MM.1S (cell line): ENCODE measurements at regions not wholly inside any gene's neighbourhood (a gene's known extent, or its start where the extent isn't known, plus 50 kb on each side); places are given as distances from the start of the nearest gene placed in this dataset.

Source experiments
- DNase-seq: peaks from one replicate; pipeline ENCODE4 v3.0.0-alpha.2; 2015
- H2AFZ ChIP-seq: fragments of 300-600 bp; sonication (generic); 2 replicates; pipeline ENCODE4 v1.6.0; 2016; ENCODE audit warnings: antibody characterized with exemption, low read length
- H3F3A ChIP-seq: fragments of 300-600 bp; sonication (generic); 2 replicates; pipeline ENCODE4 v1.6.1; 2016; ENCODE audit warnings: mild to moderate bottlenecking, antibody characterized with exemption, low read length, moderate library complexity, mixed read lengths; ENCODE audit not compliant: insufficient read depth
- H3K27ac ChIP-seq: fragments of 300-600 bp; sonication (generic); 2 replicates; pipeline ENCODE4 v1.5.1; 2016; ENCODE audit warnings: mild to moderate bottlenecking, low read length
- H3K27me3 ChIP-seq: fragments of 300-600 bp; sonication (generic); replicated peaks from 2 replicates; pipeline ENCODE4 v1.6.0; 2016; ENCODE audit warnings: low read length; ENCODE audit not compliant: insufficient read depth
- H3K36me3 ChIP-seq: fragments of 300-600 bp; sonication (generic); replicated peaks from 2 replicates; pipeline ENCODE4 v1.6.1; 2016; ENCODE audit warnings: mild to moderate bottlenecking, low read length, mixed read lengths; ENCODE audit not compliant: insufficient read depth
- H3K4me1 ChIP-seq: fragments of 300-600 bp; sonication (generic); 2 replicates; pipeline ENCODE4 v1.6.1; 2016; ENCODE audit warnings: low read length, mixed read lengths
- H3K4me2 ChIP-seq: fragments of 300-600 bp; sonication (generic); 2 replicates; pipeline ENCODE4 v1.6.0; 2016; ENCODE audit warnings: low read depth, low read length
- H3K4me3 ChIP-seq: fragments of 300-600 bp; sonication (generic); 2 replicates; pipeline ENCODE4 v1.5.1; 2016; ENCODE audit warnings: low read length, mixed read lengths
- H3K79me2 ChIP-seq: fragments of 300-600 bp; sonication (generic); 2 replicates; pipeline ENCODE4 v1.6.1; 2016; ENCODE audit warnings: mixed run types, low read length, mixed read lengths
- H3K9ac ChIP-seq: fragments of 300-600 bp; sonication (generic); 2 replicates; pipeline ENCODE4 v1.6.1; 2016; ENCODE audit warnings: low read length, mixed read lengths
- H3K9me2 ChIP-seq: fragments of 300-600 bp; sonication (generic); replicated peaks from 2 replicates; pipeline ENCODE4 v1.6.1; 2016; ENCODE audit warnings: mild to moderate bottlenecking, low read length, mixed read lengths; ENCODE audit not compliant: insufficient read depth
- H3K9me3 ChIP-seq: fragments of 300-600 bp; sonication (generic); replicated peaks from 2 replicates; pipeline ENCODE4 v1.6.1; 2016; ENCODE audit warnings: mild to moderate bottlenecking, low read length, mixed read lengths; ENCODE audit not compliant: insufficient read depth
- H4K20me1 ChIP-seq: fragments of 300-600 bp; sonication (generic); 2 replicates; pipeline ENCODE4 v1.6.1; 2016; ENCODE audit warnings: mild to moderate bottlenecking, low read length, moderate library complexity, mixed read lengths; ENCODE audit not compliant: insufficient read depth
- EZH2 ChIP-seq: fragments of 300-600 bp; sonication (generic); optimal IDR thresholded peaks from 2 replicates; pipeline ENCODE3; 2017; ENCODE audit warnings: low read depth, mild to moderate bottlenecking, antibody characterized with exemption, low read length, mixed read lengths
- EZH2phosphoT487 ChIP-seq: fragments of 300-600 bp; sonication (generic); IDR thresholded peaks from 2 replicates; pipeline ENCODE4 v1.6.1; 2018; ENCODE audit warnings: antibody characterized with exemption, low read length
- TF ChIP-seq, protein P1 (sequence below): fragments of 300-600 bp; sonication (generic); IDR thresholded peaks from 2 replicates; pipeline ENCODE4 v1.5.1; 2016; ENCODE audit warnings: antibody characterized with exemption, low read length, mixed read lengths

DNA sequence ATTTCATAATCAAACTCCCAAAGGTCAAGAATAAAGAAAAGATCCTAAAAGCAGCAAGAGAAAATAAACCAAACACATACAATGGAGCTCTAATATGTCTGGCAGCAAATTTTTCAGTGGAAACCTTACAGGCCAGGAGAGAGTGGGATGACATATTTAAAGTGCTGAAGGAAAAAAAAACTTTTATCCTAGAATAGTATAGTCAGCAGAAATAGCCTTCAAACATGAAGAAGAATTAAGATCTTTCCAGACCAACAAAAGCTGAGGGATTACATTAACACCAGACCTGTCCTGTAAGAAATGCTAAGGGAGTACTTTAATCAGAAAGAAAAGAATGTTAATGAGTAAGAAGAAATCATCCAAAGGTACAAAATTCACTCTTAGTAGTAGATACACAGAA, 215.7 kb upstream of the IGF1 start:
- Histone ChIP-seq H3K27me3 (no peaks in the 10 kb centered on the region), H3K4me2 (no peak overlapping the region), H3K79me2 (no peaks in the 10 kb centered on the region), H3K4me1 (no peaks in the 10 kb centered on the region), H3K9me3 (no peaks in the 10 kb centered on the region), H3K9me2 (no peaks in the 10 kb centered on the region), H4K20me1 (no peaks in the 10 kb centered on the region), H3K27ac (no peak overlapping the region), H2AFZ (no peak overlapping the region), H3F3A (no peaks in the 10 kb centered on the region), H3K9ac (no peak overlapping the region), H3K36me3 (no peaks in the 10 kb centered on the region), H3K4me3 (no peak overlapping the region)
- no peak for DNase-seq
- no peak for TF ChIP-seq EZH2
- TF ChIP-seq, protein P1, sequence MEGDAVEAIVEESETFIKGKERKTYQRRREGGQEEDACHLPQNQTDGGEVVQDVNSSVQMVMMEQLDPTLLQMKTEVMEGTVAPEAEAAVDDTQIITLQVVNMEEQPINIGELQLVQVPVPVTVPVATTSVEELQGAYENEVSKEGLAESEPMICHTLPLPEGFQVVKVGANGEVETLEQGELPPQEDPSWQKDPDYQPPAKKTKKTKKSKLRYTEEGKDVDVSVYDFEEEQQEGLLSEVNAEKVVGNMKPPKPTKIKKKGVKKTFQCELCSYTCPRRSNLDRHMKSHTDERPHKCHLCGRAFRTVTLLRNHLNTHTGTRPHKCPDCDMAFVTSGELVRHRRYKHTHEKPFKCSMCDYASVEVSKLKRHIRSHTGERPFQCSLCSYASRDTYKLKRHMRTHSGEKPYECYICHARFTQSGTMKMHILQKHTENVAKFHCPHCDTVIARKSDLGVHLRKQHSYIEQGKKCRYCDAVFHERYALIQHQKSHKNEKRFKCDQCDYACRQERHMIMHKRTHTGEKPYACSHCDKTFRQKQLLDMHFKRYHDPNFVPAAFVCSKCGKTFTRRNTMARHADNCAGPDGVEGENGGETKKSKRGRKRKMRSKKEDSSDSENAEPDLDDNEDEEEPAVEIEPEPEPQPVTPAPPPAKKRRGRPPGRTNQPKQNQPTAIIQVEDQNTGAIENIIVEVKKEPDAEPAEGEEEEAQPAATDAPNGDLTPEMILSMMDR = no peak
- no peak for TF ChIP-seq EZH2phosphoT487

DNA sequence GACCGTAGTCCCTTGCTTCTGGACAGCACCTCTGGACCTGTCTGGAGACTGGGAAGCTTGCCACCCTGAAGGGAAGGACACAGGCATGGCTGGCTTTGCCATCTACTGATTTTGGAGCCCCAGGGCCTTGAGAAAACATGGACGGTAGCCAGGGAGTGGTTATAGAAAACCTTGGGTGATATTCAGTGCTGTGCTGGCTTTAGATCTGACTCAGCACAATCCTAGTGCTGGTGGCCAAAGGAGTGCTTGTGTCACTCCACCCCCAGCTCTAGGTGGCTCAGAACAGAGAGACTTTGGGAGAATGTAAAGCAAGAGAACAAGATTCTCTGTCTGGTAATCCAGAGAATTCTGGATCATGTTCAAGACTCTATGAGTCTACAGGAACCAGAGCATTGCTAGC, 214.5 kb upstream of the IGF1 start:
- Histone ChIP-seq H3K4me2 (no peak overlapping the region), H3K79me2 (no peaks in the 10 kb centered on the region), H2AFZ (no peak overlapping the region), H3F3A (no peaks in the 10 kb centered on the region), H3K9ac (no peak overlapping the region), H3K27me3 (no peaks in the 10 kb centered on the region), H3K36me3 (no peaks in the 10 kb centered on the region), H3K4me1 (no peaks in the 10 kb centered on the region), H3K9me2 (no peaks in the 10 kb centered on the region), H4K20me1 (no peaks in the 10 kb centered on the region), H3K9me3 (no peaks in the 10 kb centered on the region), H3K4me3 (no peak overlapping the region), H3K27ac (no peak overlapping the region)
- TF ChIP-seq EZH2phosphoT487 = no peak
- TF ChIP-seq, protein P1 = no peak
- no peak for TF ChIP-seq EZH2
- no peak for DNase-seq

DNA sequence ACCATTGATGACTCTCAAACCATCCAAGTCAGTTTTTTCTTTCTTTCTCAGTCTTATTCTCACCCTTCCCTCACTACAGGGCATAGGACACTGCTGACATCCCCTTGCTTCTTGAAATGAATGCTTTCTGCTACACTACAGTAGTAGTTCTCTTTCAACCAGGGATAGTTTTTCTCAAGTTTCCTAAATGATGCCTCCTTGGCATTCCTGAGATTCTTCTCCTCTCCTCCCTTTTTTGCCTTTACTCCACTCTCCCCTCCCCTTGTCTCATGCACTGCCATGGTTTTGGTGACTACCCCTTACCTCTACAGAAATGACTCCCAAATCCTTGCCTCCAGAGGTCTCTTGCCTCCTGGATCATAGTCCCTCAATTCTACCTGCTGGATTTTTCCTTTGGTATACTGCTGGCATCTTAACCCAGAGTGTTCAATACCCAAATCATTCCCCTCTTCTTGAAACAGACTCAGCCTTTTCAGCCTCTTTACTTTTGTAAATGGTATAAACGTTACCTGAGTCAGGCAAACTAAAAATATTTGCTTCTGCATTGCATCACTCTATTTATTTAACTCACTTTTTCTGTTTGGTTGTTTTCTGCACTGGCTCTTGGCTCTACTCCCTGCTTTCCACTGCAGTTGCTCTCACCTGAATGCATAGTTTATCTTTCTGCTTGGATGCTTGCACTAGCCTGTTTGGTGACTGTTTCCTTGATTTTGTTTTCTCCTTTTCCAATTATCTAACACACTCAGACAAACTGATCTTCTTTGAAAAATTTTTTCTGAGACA, 211.6 kb upstream of the IGF1 start:
- H3K9me3 ChIP-seq = no peaks in the 10 kb centered on the region
- TF ChIP-seq, protein P1 = no peak
- no peak for TF ChIP-seq EZH2phosphoT487
- no peaks in the 10 kb centered on the region for H3K36me3 ChIP-seq
- DNase-seq = no peak
- no peaks in the 10 kb centered on the region for H3F3A ChIP-seq
- no peak overlapping the region for H3K27ac ChIP-seq
- no peaks in the 10 kb centered on the region for H3K9me2 ChIP-seq
- H3K4me1 ChIP-seq = no peaks in the 10 kb centered on the region
- H3K4me2 ChIP-seq = no peak overlapping the region
- no peaks in the 10 kb centered on the region for H3K27me3 ChIP-seq
- no peaks in the 10 kb centered on the region for H4K20me1 ChIP-seq
- no peaks in the 10 kb centered on the region for H3K79me2 ChIP-seq
- no peak overlapping the region for H2AFZ ChIP-seq
- no peak overlapping the region for H3K4me3 ChIP-seq
- no peak overlapping the region for H3K9ac ChIP-seq
